ENCODE measurements at regions not wholly inside any gene's neighbourhood (a gene's known extent, or its start where the extent isn't known, plus 50 kb on each side); places are given as distances from the start of the nearest gene placed in this dataset.
A peak's percentile ranks its signal among the peaks of the same experiment; 100 is the strongest.

DNA sequence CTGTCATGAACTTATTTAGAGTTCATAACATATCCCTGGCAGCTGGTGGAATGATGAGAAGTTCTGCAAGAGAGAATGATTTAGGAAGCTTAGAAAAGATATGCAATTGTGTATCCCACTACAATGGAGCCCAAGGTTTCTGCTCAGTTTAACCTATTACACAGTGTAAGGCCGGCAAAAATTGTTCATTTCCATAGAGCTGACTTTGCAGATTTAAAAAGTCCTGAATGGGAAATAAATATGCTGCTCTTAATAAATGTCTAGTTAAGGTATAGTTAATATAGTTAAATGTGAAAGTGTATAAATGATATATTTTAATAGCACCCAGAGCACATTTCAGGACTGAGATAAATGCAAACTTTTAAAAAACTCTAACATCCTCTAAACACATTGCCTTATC, 149.9 kb downstream of the EVX1 start:
- ChIA-PET CTCF (no interaction called here), POLR2A (no interaction called here)
- peaks cover 0 to 9% (median 0%) of the 10 kb centered on the region in 5 experiments for H3K9me3 ChIP-seq (ENCODE audit: control extremely low read depth in 1 of 5, control insufficient read depth in 4 of 5, insufficient read depth in 2 of 5, low read depth in 1 of 5, low read length in 4 of 5)
- no peaks in the 10 kb centered on the region for H3K4me1 ChIP-seq (ENCODE audit: control extremely low read depth in 1 of 4, control insufficient read depth in 4 of 4, insufficient read depth in 4 of 4, low read length in 3 of 4)
- no peak overlapping the region for H3K4me3 ChIP-seq (ENCODE audit: control insufficient read depth in 1 of 7, extremely low read depth in 1 of 7, insufficient read depth in 4 of 7, low read depth in 2 of 7, low read length in 6 of 7)
- H3K36me3 ChIP-seq (ENCODE audit: control insufficient read depth in 4 of 4, insufficient read depth in 4 of 4, low read length in 3 of 4) = no peaks in the 10 kb centered on the region
- no peak overlapping the region for H3K27ac ChIP-seq (ENCODE audit: insufficient read depth in 1 of 2, low read depth in 1 of 2, low read length in 2 of 2, poor library complexity in 1 of 2, severe bottlenecking in 2 of 2)
- DNase-seq = no peak
- peaks cover 0 to 2% (median 0%) of the 10 kb centered on the region in 5 experiments for H3K27me3 ChIP-seq (replicated peaks in 2 of 5; ENCODE audit: control insufficient read depth in 4 of 5, insufficient read depth in 5 of 5, low read length in 4 of 5)
- WGBS (ENCODE audit: insufficient coverage) = no CpG with 5 or more reads among the region's 1 CpG

DNA sequence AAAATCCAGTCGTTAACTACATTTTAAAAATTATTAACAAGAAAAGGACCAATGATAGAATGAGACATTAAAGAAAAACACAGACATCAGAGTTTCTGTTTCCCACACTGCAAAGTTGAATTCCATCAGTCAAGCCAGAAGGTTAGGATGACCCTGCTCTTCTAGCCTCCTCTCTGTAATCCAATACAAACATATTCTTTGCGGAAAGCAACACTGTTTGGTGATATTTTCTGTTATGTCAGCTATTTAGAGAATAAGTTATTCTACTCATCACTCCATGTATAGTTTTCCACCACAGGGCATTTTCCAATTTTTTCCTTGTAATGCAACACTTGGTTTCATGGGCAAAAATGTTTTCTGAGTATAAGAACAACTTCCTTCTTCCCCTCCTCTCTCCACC, 152.3 kb downstream of the EVX1 start:
- no peak for DNase-seq
- Histone ChIP-seq H3K36me3 (ENCODE audit: control insufficient read depth in 4 of 4, insufficient read depth in 4 of 4, low read length in 3 of 4) (no peaks in the 10 kb centered on the region), H3K4me1 (ENCODE audit: control extremely low read depth in 1 of 4, control insufficient read depth in 4 of 4, insufficient read depth in 4 of 4, low read length in 3 of 4) (peaks cover 0 to 4% (median 1%) of the 10 kb centered on the region in 4 experiments), H3K27me3 (replicated peaks in 2 of 5; ENCODE audit: control insufficient read depth in 4 of 5, insufficient read depth in 5 of 5, low read length in 4 of 5) (peaks cover 0 to 2% (median 0%) of the 10 kb centered on the region in 5 experiments), H3K27ac (ENCODE audit: insufficient read depth in 1 of 2, low read depth in 1 of 2, low read length in 2 of 2, poor library complexity in 1 of 2, severe bottlenecking in 2 of 2) (no peak overlapping the region), H3K9me3 (ENCODE audit: control extremely low read depth in 1 of 5, control insufficient read depth in 4 of 5, insufficient read depth in 2 of 5, low read depth in 1 of 5, low read length in 4 of 5) (peaks cover 0 to 9% (median 0%) of the 10 kb centered on the region in 5 experiments), H3K4me3 (ENCODE audit: control insufficient read depth in 1 of 7, extremely low read depth in 1 of 7, insufficient read depth in 4 of 7, low read depth in 2 of 7, low read length in 6 of 7) (no peak overlapping the region)
- POLR2A ChIA-PET = no interaction called here
- WGBS (ENCODE audit: insufficient coverage) = no CpG with 5 or more reads among the region's 2 CpGs
- CTCF ChIA-PET = no interaction called here

DNA sequence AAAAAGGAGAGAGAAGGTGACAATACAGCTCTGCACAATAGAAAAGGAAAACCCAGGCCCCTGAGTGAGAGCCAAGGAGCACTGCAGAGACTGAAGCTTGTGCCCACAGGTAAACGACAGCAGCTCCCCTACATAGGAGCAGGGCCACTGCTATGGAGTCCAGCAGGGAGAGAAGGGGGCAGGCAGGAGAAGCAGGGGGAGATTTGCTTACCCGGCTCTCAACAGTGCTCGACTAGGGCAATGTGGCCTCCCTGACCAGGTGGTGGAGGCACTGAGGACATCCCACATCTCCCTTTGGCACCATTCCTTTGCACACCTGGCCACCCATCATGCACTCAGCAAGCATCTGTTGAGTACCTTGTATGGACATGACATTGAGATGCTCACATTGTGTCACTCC, 153.0 kb downstream of the EVX1 start:
- no peaks in the 10 kb centered on the region for H3K36me3 ChIP-seq (ENCODE audit: control insufficient read depth in 4 of 4, insufficient read depth in 4 of 4, low read length in 3 of 4)
- H3K9me3 ChIP-seq (ENCODE audit: control extremely low read depth in 1 of 5, control insufficient read depth in 4 of 5, insufficient read depth in 2 of 5, low read depth in 1 of 5, low read length in 4 of 5) = peaks cover 0 to 9% (median 0%) of the 10 kb centered on the region in 5 experiments
- 97% methylated on average over 3 of the region's 3 CpGs for WGBS (ENCODE audit: insufficient coverage)
- no peak overlapping the region for H3K4me3 ChIP-seq (ENCODE audit: control insufficient read depth in 1 of 7, extremely low read depth in 1 of 7, insufficient read depth in 4 of 7, low read depth in 2 of 7, low read length in 6 of 7)
- ChIA-PET CTCF (no interaction called here), POLR2A (no interaction called here)
- H3K27me3 ChIP-seq (replicated peaks in 2 of 5; ENCODE audit: control insufficient read depth in 4 of 5, insufficient read depth in 5 of 5, low read length in 4 of 5) = peaks cover 0 to 2% (median 0%) of the 10 kb centered on the region in 5 experiments
- no peak overlapping the region for H3K27ac ChIP-seq (ENCODE audit: insufficient read depth in 1 of 2, low read depth in 1 of 2, low read length in 2 of 2, poor library complexity in 1 of 2, severe bottlenecking in 2 of 2)
- DNase-seq = no peak
- H3K4me1 ChIP-seq (ENCODE audit: control extremely low read depth in 1 of 4, control insufficient read depth in 4 of 4, insufficient read depth in 4 of 4, low read length in 3 of 4) = peaks cover 0 to 10% (median 4%) of the 10 kb centered on the region in 4 experiments

DNA sequence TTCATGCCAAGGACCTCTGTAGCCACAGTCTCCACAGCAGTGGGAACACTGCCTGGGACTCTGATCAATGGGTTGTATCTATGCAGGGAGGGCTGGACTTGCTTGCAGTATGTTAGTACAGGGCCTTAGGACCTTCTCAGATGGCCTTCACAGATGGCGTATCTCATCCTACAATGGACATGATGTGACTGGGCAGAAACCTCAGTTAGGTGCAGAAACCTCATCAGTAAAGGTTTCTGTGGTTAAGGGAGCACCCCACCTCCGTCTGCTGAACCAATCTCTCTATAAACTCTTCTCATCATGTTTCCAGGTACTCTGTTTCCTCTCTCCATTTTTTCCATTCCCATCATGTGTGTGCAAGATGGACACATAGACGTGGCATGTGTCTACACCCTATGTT, 154.9 kb downstream of the EVX1 start:
- POLR2A ChIA-PET = no interaction called here
- Histone ChIP-seq H3K9me3 (ENCODE audit: control extremely low read depth in 1 of 5, control insufficient read depth in 4 of 5, insufficient read depth in 2 of 5, low read depth in 1 of 5, low read length in 4 of 5) (peaks cover 0 to 9% (median 3%) of the 10 kb centered on the region in 5 experiments), H3K27me3 (replicated peaks in 2 of 5; ENCODE audit: control insufficient read depth in 4 of 5, insufficient read depth in 5 of 5, low read length in 4 of 5) (no peaks in the 10 kb centered on the region), H3K4me3 (ENCODE audit: control insufficient read depth in 1 of 7, extremely low read depth in 1 of 7, insufficient read depth in 4 of 7, low read depth in 2 of 7, low read length in 6 of 7) (no peak overlapping the region), H3K27ac (ENCODE audit: insufficient read depth in 1 of 2, low read depth in 1 of 2, low read length in 2 of 2, poor library complexity in 1 of 2, severe bottlenecking in 2 of 2) (no peak overlapping the region), H3K36me3 (ENCODE audit: control insufficient read depth in 4 of 4, insufficient read depth in 4 of 4, low read length in 3 of 4) (no peaks in the 10 kb centered on the region), H3K4me1 (ENCODE audit: control extremely low read depth in 1 of 4, control insufficient read depth in 4 of 4, insufficient read depth in 4 of 4, low read length in 3 of 4) (peaks cover 0 to 10% (median 4%) of the 10 kb centered on the region in 4 experiments)
- 100% methylated on average over 1 of the region's 3 CpGs for WGBS (ENCODE audit: insufficient coverage)
- no peak for DNase-seq
- CTCF ChIA-PET = no interaction called here

DNA sequence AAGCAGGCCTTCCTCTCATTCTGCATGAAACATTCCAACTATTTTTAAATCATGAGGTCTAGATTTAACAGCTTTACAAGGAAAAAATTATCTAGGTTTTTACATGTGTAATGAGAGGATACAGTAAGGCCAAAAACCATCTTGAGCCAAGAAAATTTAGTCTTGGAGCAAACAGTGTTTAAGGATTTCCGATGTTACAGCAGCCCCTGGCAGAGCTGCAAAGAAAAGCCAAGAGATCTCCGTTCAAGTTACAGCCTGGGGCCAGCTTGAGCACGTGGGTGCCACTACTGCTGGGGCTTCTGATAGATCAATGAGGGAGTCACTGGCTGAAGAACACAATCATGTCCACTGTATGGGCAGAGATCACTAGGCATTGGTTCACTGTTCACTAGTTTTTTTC, 156.2 kb downstream of the EVX1 start:
- no peak for DNase-seq
- WGBS (ENCODE audit: insufficient coverage) = 97% methylated on average over 3 of the region's 3 CpGs
- H3K27ac ChIP-seq (ENCODE audit: insufficient read depth in 1 of 2, low read depth in 1 of 2, low read length in 2 of 2, poor library complexity in 1 of 2, severe bottlenecking in 2 of 2) = no peak overlapping the region
- no peak overlapping the region for H3K4me3 ChIP-seq (ENCODE audit: control insufficient read depth in 1 of 7, extremely low read depth in 1 of 7, insufficient read depth in 4 of 7, low read depth in 2 of 7, low read length in 6 of 7)
- H3K9me3 ChIP-seq (ENCODE audit: control extremely low read depth in 1 of 5, control insufficient read depth in 4 of 5, insufficient read depth in 2 of 5, low read depth in 1 of 5, low read length in 4 of 5) = peaks cover 0 to 5% (median 2%) of the 10 kb centered on the region in 5 experiments
- ChIA-PET CTCF (no interaction called here), POLR2A (no interaction called here)
- H3K36me3 ChIP-seq (ENCODE audit: control insufficient read depth in 4 of 4, insufficient read depth in 4 of 4, low read length in 3 of 4) = no peaks in the 10 kb centered on the region
- H3K4me1 ChIP-seq (ENCODE audit: control extremely low read depth in 1 of 4, control insufficient read depth in 4 of 4, insufficient read depth in 4 of 4, low read length in 3 of 4) = peaks cover 0 to 10% (median 4%) of the 10 kb centered on the region in 4 experiments
- no peaks in the 10 kb centered on the region for H3K27me3 ChIP-seq (replicated peaks in 2 of 5; ENCODE audit: control insufficient read depth in 4 of 5, insufficient read depth in 5 of 5, low read length in 4 of 5)

DNA sequence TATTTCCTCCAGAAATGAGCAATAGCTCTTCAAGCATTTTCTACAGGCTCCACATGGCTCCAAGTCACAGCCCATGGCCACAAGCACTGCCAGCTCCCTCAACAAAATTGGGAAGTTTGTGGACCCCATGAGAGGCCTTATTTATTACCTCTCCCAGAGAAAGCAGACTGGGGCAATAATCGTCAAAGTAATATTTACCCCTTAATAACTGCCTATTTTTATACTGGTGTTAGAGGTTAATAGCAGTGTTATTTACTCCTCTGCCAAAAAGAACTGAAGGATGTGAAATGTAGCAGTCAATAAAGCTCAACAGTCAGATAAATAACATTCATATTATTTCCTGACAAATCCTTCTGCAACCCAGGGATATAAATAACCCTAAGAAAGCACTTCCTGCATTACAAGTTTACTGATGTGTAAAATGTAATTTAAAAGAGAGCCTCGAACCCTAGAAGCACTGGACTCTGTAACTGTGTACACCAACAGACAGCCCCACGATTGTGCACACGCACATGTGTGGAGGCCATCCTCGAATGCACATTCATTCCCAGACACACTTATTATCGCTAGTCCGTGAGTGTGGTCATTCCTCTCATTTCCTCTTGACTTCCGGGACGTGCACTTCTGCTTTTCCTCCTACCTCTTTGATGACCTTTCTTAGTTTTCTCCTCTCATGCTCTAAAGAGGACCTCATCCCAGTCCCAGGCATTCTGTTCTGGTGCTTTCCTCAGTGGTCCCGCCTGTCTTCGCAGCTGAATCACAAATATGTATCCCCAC, 157.4 kb downstream of the EVX1 start:
- ChIA-PET CTCF (interaction anchor here (0.6 kb wide), 1 partner anchor 11 kb away, joined by 3 read pairs; no protein-coding TSS in a partner anchor), POLR2A (no interaction called here)
- WGBS (ENCODE audit: insufficient coverage) = 38% methylated on average over 9 of the region's 11 CpGs
- peaks cover 0 to 3% (median 0%) of the 10 kb centered on the region in 5 experiments for H3K9me3 ChIP-seq (ENCODE audit: control extremely low read depth in 1 of 5, control insufficient read depth in 4 of 5, insufficient read depth in 2 of 5, low read depth in 1 of 5, low read length in 4 of 5)
- no peaks in the 10 kb centered on the region for H3K27me3 ChIP-seq (replicated peaks in 2 of 5; ENCODE audit: control insufficient read depth in 4 of 5, insufficient read depth in 5 of 5, low read length in 4 of 5)
- peak; percentile 5 to 42 (median 9) for DNase-seq
- no peak overlapping the region for H3K27ac ChIP-seq (ENCODE audit: insufficient read depth in 1 of 2, low read depth in 1 of 2, low read length in 2 of 2, poor library complexity in 1 of 2, severe bottlenecking in 2 of 2)
- no peaks in the 10 kb centered on the region for H3K36me3 ChIP-seq (ENCODE audit: control insufficient read depth in 4 of 4, insufficient read depth in 4 of 4, low read length in 3 of 4)
- peaks cover 0 to 10% (median 4%) of the 10 kb centered on the region in 4 experiments for H3K4me1 ChIP-seq (ENCODE audit: control extremely low read depth in 1 of 4, control insufficient read depth in 4 of 4, insufficient read depth in 4 of 4, low read length in 3 of 4)
- no peak overlapping the region for H3K4me3 ChIP-seq (ENCODE audit: control insufficient read depth in 1 of 7, extremely low read depth in 1 of 7, insufficient read depth in 4 of 7, low read depth in 2 of 7, low read length in 6 of 7)

DNA sequence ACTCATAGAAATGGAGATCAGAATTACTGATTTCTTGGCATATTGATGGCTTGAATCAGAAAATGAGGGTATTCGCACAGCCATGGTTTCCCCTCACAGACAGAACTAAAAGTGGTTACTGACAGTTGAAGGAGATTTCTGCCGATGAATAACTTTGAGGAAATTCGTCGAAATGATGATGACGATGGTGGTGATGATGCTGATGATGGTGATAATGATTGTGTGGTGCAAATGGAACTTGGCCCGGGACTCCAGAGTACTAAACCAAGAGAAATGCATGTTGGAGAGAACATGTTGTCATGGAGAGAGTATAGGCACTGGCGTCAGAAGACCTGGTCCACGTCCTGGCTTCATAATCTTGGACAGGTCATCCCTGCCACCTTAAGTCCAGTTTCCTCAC, 163.2 kb downstream of the EVX1 start:
- Histone ChIP-seq H3K27me3 (replicated peaks in 2 of 5; ENCODE audit: control insufficient read depth in 4 of 5, insufficient read depth in 5 of 5, low read length in 4 of 5) (no peaks in the 10 kb centered on the region), H3K4me1 (ENCODE audit: control extremely low read depth in 1 of 4, control insufficient read depth in 4 of 4, insufficient read depth in 4 of 4, low read length in 3 of 4) (no peaks in the 10 kb centered on the region), H3K9me3 (ENCODE audit: control extremely low read depth in 1 of 5, control insufficient read depth in 4 of 5, insufficient read depth in 2 of 5, low read depth in 1 of 5, low read length in 4 of 5) (peaks cover 0 to 3% (median 2%) of the 10 kb centered on the region in 5 experiments), H3K36me3 (ENCODE audit: control insufficient read depth in 4 of 4, insufficient read depth in 4 of 4, low read length in 3 of 4) (no peaks in the 10 kb centered on the region), H3K27ac (ENCODE audit: insufficient read depth in 1 of 2, low read depth in 1 of 2, low read length in 2 of 2, poor library complexity in 1 of 2, severe bottlenecking in 2 of 2) (no peak overlapping the region), H3K4me3 (ENCODE audit: control insufficient read depth in 1 of 7, extremely low read depth in 1 of 7, insufficient read depth in 4 of 7, low read depth in 2 of 7, low read length in 6 of 7) (no peak overlapping the region)
- CTCF ChIA-PET = no interaction called here
- 89% methylated on average over 8 of the region's 8 CpGs for WGBS (ENCODE audit: insufficient coverage)
- no peak for DNase-seq
- POLR2A ChIA-PET = no interaction called here
